PC-9 (cell line): ENCODE measurements at regions not wholly inside any gene's neighbourhood (a gene's known extent, or its start where the extent isn't known, plus 50 kb on each side); places are given as distances from the start of the nearest gene placed in this dataset.
"Not testable (repeated sequence)": the region's sequence is repeated elsewhere in the genome, so short reads cannot be mapped to it uniquely, and the experiment has no call there.

Experiments used
- CTCF ChIP-seq: fragments of 200-600 bp; sonication (generic); conservative IDR thresholded peaks from 2 replicates; pipeline ENCODE4 v1.6.1; 2017; ENCODE audit warnings: mixed run types, antibody characterized with exemption, mild to moderate bottlenecking, moderate library complexity
- EZH2 ChIP-seq: fragments of 200-600 bp; sonication (generic); IDR thresholded peaks from 2 replicates; pipeline ENCODE4 v1.8.0; 2017; ENCODE audit warnings: antibody characterized with exemption, low read depth

GRCh38 chr3:82585591-82585990 lies 824.1 kb upstream of the GBE1 start:
- not testable (repeated sequence) for TF ChIP-seq EZH2, CTCF
